ENCODE measurements at regions not wholly inside any gene's neighbourhood (a gene's known extent, or its start where the extent isn't known, plus 50 kb on each side); places are given as distances from the start of the nearest gene placed in this dataset.

- TF ChIP-seq CTCF (IDR thresholded peaks at IDR 0.05) (no peak), POLR2A (IDR thresholded peaks at IDR 0.05) (no peak), POLR2AphosphoS5 (IDR thresholded peaks at IDR 0.05) (no peak), EP300 (IDR thresholded peaks at IDR 0.05; ENCODE audit: low read depth) (no peak)
These were observed 579.1 kb downstream of the BMP2 start for GRCh38 chr20:7346562-7346961.

All from transverse colon (tissue), 4 donors.